ENCODE measurements at regions not wholly inside any gene's neighbourhood (a gene's known extent, or its start where the extent isn't known, plus 50 kb on each side); places are given as distances from the start of the nearest gene placed in this dataset.

- no peak overlapping the region for H3K4me3 ChIP-seq (replicated peaks; ENCODE audit: low read depth, low read length)
- DNase-seq (ENCODE audit: low read depth), result no peak
- no peak for TF ChIP-seq CTCF (IDR thresholded peaks at IDR 0.05; ENCODE audit: low read length, missing control alignments)
Measured at GRCh38 chr4:170425040-170425439, 335.3 kb upstream of the AADAT start.

GRCh38 chr4:170423137-170423536 lies 333.4 kb upstream of the AADAT start:
- no peak overlapping the region for H3K4me3 ChIP-seq (replicated peaks; ENCODE audit: low read depth, low read length)
- TF ChIP-seq CTCF (IDR thresholded peaks at IDR 0.05; ENCODE audit: low read length, missing control alignments), result no peak
- peak; percentile 17 for DNase-seq (ENCODE audit: low read depth)

GRCh38 chr4:170420255-170420693 lies 330.5 kb upstream of the AADAT start:
- TF ChIP-seq CTCF (IDR thresholded peaks at IDR 0.05; ENCODE audit: low read length, missing control alignments), result no peak
- no peak overlapping the region for H3K4me3 ChIP-seq (replicated peaks; ENCODE audit: low read depth, low read length)
- DNase-seq (ENCODE audit: low read depth), result no peak

- DNase-seq (ENCODE audit: low read depth), result no peak
- H3K4me3 ChIP-seq (replicated peaks; ENCODE audit: low read depth, low read length), result no peak overlapping the region
- no peak for TF ChIP-seq CTCF (IDR thresholded peaks at IDR 0.05; ENCODE audit: low read length, missing control alignments)
Measured at GRCh38 chr4:170414961-170415360, 325.2 kb upstream of the AADAT start.

GRCh38 chr4:170414360-170414759 lies 324.6 kb upstream of the AADAT start:
- TF ChIP-seq CTCF (IDR thresholded peaks at IDR 0.05; ENCODE audit: low read length, missing control alignments), result no peak
- DNase-seq (ENCODE audit: low read depth), result no peak
- H3K4me3 ChIP-seq (replicated peaks; ENCODE audit: low read depth, low read length), result no peak overlapping the region

GRCh38 chr4:170413951-170414350 lies 324.2 kb upstream of the AADAT start:
- no peak for DNase-seq (ENCODE audit: low read depth)
- TF ChIP-seq CTCF (IDR thresholded peaks at IDR 0.05; ENCODE audit: low read length, missing control alignments), result no peak
- H3K4me3 ChIP-seq (replicated peaks; ENCODE audit: low read depth, low read length), result no peak overlapping the region

- DNase-seq (ENCODE audit: low read depth), result no peak
- TF ChIP-seq CTCF (IDR thresholded peaks at IDR 0.05; ENCODE audit: low read length, missing control alignments), result no peak
Measured at GRCh38 chr4:170400361-170400760, 310.6 kb upstream of the AADAT start.

More at GRCh38 chr4:170400361-170400760, 310.6 kb upstream of the AADAT start:
- no peak overlapping the region for H3K4me3 ChIP-seq (replicated peaks; ENCODE audit: low read depth, low read length)

All from fibroblast of pulmonary artery (primary cell).